ENCODE measurements at regions not wholly inside any gene's neighbourhood (a gene's known extent, or its start where the extent isn't known, plus 50 kb on each side); places are given as distances from the start of the nearest gene placed in this dataset.

- TF ChIP-seq POLR2AphosphoS5 (IDR thresholded peaks at IDR 0.05; ENCODE audit: low read depth) = no peak
- TF ChIP-seq EZH2 (IDR thresholded peaks at IDR 0.05; ENCODE audit: low read depth, unreplicated experiment) = peak; percentile 14
- TF ChIP-seq CTCF (conservative IDR thresholded peaks at IDR 0.05; ENCODE audit: low read depth in 2 of 2) = no peak; a peak in 1 of 4 replicates
- TF ChIP-seq ZNF114 (CRISPR knock-in tag; IDR thresholded peaks at IDR 0.05) = no peak
- TF ChIP-seq JUNB (IDR thresholded peaks at IDR 0.05; ENCODE audit: unreplicated experiment) = no peak
- TF ChIP-seq EZH2phosphoT487 (IDR thresholded peaks at IDR 0.05; ENCODE audit: unreplicated experiment) = peak; percentile 21
- TF ChIP-seq NANOG (IDR thresholded peaks at IDR 0.05; ENCODE audit: borderline replicate concordance) = no peak
- no peak for TF ChIP-seq REST (IDR thresholded peaks at IDR 0.05; ENCODE audit: unreplicated experiment)
- TF ChIP-seq STAT1 (IDR thresholded peaks at IDR 0.05; ENCODE audit: unreplicated experiment) = no peak
- TF ChIP-seq CREB1 (CRISPR knock-in tag; IDR thresholded peaks at IDR 0.05; ENCODE audit: low read depth) = no peak
Observed at GRCh38 chr5:88143693-88144218, 124.9 kb downstream of the TMEM161B start.

All from GM23338 (cell line).